CD14-positive monocyte (primary cell): ENCODE measurements at regions not wholly inside any gene's neighbourhood (a gene's known extent, or its start where the extent isn't known, plus 50 kb on each side); places are given as distances from the start of the nearest gene placed in this dataset.

Experiments
- DNase-seq, 3 donors: peaks; one replicate each; pipeline ENCODE4 v3.0.0-alpha.2; 2011 to 2022
- H2AFZ ChIP-seq: 2 replicates; pipeline ENCODE4 v1.6.0; 2012; ENCODE audit warnings: mild to moderate bottlenecking, low read depth, low read length, inconsistent platforms; ENCODE audit not compliant: insufficient read depth, poor library complexity, severe bottlenecking
- H3K27ac ChIP-seq, 2 donors: 1 replicate in 1 of 2; 2 replicates in 1 of 2; pipeline ENCODE4 v1.5.1; 2012 to 2013; ENCODE audit warnings: low read length in 2 of 2, control low read depth in 1 of 2, inconsistent platforms in 1 of 2, low read depth in 1 of 2, mild to moderate bottlenecking in 1 of 2
- H3K27me3 ChIP-seq, 2 donors: one replicate each; pipeline versions ENCODE4 v1.6.0 to v1.6.1; 2011 to 2013; ENCODE audit warnings: low read length in 2 of 2; ENCODE audit not compliant: control insufficient read depth in 2 of 2, insufficient read depth in 2 of 2
- H3K36me3 ChIP-seq, 2 donors: replicated peaks in 1 of 2; 1 replicate in 1 of 2; 2 replicates in 1 of 2; pipeline versions ENCODE4 v1.5.1 to v1.6.1; 2012 to 2013; ENCODE audit warnings: low read length in 2 of 2, control low read depth in 1 of 2, inconsistent platforms in 1 of 2, mild to moderate bottlenecking in 1 of 2; ENCODE audit not compliant: insufficient read depth in 2 of 2, control insufficient read depth in 1 of 2
- H3K4me1 ChIP-seq, 2 donors: 1 replicate in 1 of 2; 2 replicates in 1 of 2; pipeline versions ENCODE4 v1.5.1 to v1.6.1; 2012 to 2013; ENCODE audit warnings: low read length in 2 of 2, control low read depth in 1 of 2, inconsistent platforms in 1 of 2, mild to moderate bottlenecking in 1 of 2, moderate library complexity in 1 of 2; ENCODE audit not compliant: insufficient read depth in 2 of 2, control insufficient read depth in 1 of 2
- H3K4me2 ChIP-seq: replicated peaks from 2 replicates; pipeline ENCODE3; 2012; ENCODE audit warnings: low read length, moderate library complexity, mild to moderate bottlenecking; ENCODE audit not compliant: poor library complexity, severe bottlenecking; ENCODE audit errors: extremely low read depth
- H3K4me3 ChIP-seq, 3 experiments: fragments of 200-600 bp in 1 of 3; sonication (generic) in 1 of 3; replicated peaks in 1 of 3; 1 replicate in 2 of 3; 2 replicates in 1 of 3; pipeline ENCODE4 v1.5.1; 2011 to 2013; ENCODE audit warnings: low read length in 3 of 3, mild to moderate bottlenecking in 3 of 3, control low read depth in 2 of 3, low read depth in 2 of 3, inconsistent platforms in 1 of 3, moderate library complexity in 1 of 3
- H3K79me2 ChIP-seq: 2 replicates; pipeline ENCODE4 v1.6.0; 2012; ENCODE audit warnings: mild to moderate bottlenecking, control low read depth, inconsistent platforms, low read length, moderate library complexity; ENCODE audit not compliant: insufficient read depth
- H3K9ac ChIP-seq: 2 replicates; pipeline ENCODE4 v1.6.0; 2017; ENCODE audit warnings: low read length, mild to moderate bottlenecking; ENCODE audit not compliant: insufficient read depth, poor library complexity, severe bottlenecking
- H3K9me3 ChIP-seq, 2 donors: replicated peaks in 1 of 2; 1 replicate in 1 of 2; 2 replicates in 1 of 2; pipeline versions ENCODE4 v1.5.1 to v1.6.1; 2012 to 2013; ENCODE audit warnings: low read length in 2 of 2, control low read depth in 1 of 2; ENCODE audit not compliant: control insufficient read depth in 1 of 2, insufficient read depth in 1 of 2
- H4K20me1 ChIP-seq: 2 replicates; pipeline ENCODE4 v1.6.0; 2012; ENCODE audit warnings: mild to moderate bottlenecking, low read length, control low read depth, moderate library complexity; ENCODE audit not compliant: insufficient read depth
- H3K27ac Mint-ChIP-seq, 7 donors: one replicate each; pipeline ENCODE4 v1.8.0; 2020; ENCODE audit warnings: mild to moderate bottlenecking in 7 of 7, mixed read lengths in 7 of 7, moderate library complexity in 6 of 7, inconsistent platforms in 2 of 7
- H3K27me3 Mint-ChIP-seq, 3 donors: one replicate each; pipeline ENCODE4 v1.8.0; 2021 to 2022; ENCODE audit warnings: low read depth in 3 of 3, mild to moderate bottlenecking in 3 of 3, mixed read lengths in 3 of 3, moderate library complexity in 3 of 3, inconsistent platforms in 1 of 3
- H3K36me3 Mint-ChIP-seq, 2 donors: one replicate each; pipeline ENCODE4 v1.8.0; 2020; ENCODE audit warnings: mixed read lengths in 2 of 2, inconsistent platforms in 1 of 2, mild to moderate bottlenecking in 1 of 2
- H3K4me1 Mint-ChIP-seq: one replicate; pipeline ENCODE4 v1.8.0; 2020; ENCODE audit warnings: mild to moderate bottlenecking, mixed read lengths
- H3K4me3 Mint-ChIP-seq, 2 donors: one replicate each; pipeline ENCODE4 v1.8.0; 2020; ENCODE audit warnings: mild to moderate bottlenecking in 2 of 2, mixed read lengths in 2 of 2, moderate library complexity in 1 of 2
- H3K9me3 Mint-ChIP-seq, 7 donors: one replicate each; pipeline ENCODE4 v1.8.0; 2020 to 2022; ENCODE audit warnings: mixed read lengths in 7 of 7, mild to moderate bottlenecking in 6 of 7, moderate library complexity in 6 of 7, inconsistent platforms in 2 of 7
- WGBS: methylation state at CpG from one replicate; pipeline ENCODE4 v1.1.5; 2013; ENCODE audit warnings: missing lambda C conversion rate; ENCODE audit not compliant: insufficient coverage; 5-methylcytosine and 5-hydroxymethylcytosine counted together
- intact Hi-C, 2 donors: fragments of 100-400 bp; cut with micrococcal nuclease; formaldehyde crosslinking; loops; one replicate each; pipeline versions ENCODE4 v1.15.0 to v1.15.1; 2023
- TF ChIP-seq, protein P1 (sequence below): fragments of 200-600 bp; IDR thresholded peaks from one replicate; pipeline ENCODE4 v1.8.0; 2022; ENCODE audit warnings: antibody characterized with exemption, mild to moderate bottlenecking

DNA sequence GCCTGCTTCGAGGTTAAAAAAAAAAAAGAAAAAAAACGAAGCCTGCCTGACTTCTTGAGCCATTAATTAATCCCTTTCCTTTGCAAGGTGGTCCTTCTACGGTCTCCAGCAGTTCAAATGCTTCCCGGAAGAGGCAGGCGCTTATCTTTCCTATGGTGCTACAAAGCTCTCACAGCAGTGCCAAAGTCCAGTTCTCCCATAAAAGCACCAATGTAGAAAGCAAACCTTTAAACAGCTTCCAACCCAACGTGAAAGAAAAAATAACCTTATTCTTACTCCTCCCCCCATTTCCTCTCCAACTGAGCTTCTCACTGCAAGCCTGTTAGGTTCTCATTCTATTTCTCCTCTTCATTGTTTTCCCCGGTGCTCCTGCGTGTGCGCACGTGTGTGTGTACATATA is 317.4 kb upstream of the SOX11 start:
- no peak overlapping the region for H3K4me3 Mint-ChIP-seq

DNA sequence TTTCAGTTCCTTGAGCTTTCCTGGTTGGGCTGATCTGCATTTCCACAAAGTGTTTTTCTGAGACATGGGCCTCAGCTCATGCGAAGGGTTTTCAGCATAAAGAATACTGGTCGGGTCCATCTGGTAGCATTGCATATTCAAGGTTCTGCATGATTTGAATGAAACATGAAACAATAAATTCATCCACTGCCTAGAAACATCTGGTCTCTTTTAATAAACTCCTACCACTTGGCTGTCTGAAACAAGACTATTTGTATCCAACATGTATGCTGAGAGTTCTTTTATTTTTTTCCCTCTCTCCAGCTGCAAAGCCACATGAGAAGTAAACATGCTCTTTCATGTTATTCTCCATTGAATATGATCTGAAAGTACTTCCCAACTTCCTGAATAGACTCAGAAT is 314.9 kb upstream of the SOX11 start:
- WGBS: 100% methylated on average over 2 of the region's 2 CpGs
- intact Hi-C loops: no loop called here
- no peak overlapping the region for H3K4me2 ChIP-seq
- no peak overlapping the region for H3K27ac ChIP-seq
- no peak overlapping the region for H3K4me3 ChIP-seq
- no peaks in the 10 kb centered on the region for H3K27me3 ChIP-seq
- H3K9me3 ChIP-seq: no peaks in the 10 kb centered on the region
- no peaks in the 10 kb centered on the region for H3K4me1 ChIP-seq
- no peaks in the 10 kb centered on the region for H4K20me1 ChIP-seq
- Mint-ChIP-seq H3K9me3 (peaks cover 0 to 15% (median 2%) of the 10 kb centered on the region in 7 donors), H3K4me3 (no peak overlapping the region), H3K27me3 (peaks cover 0 to 7% (median 3%) of the 10 kb centered on the region in 3 donors), H3K36me3 (no peaks in the 10 kb centered on the region), H3K27ac (no peak overlapping the region), H3K4me1 (no peaks in the 10 kb centered on the region)
- H3K36me3 ChIP-seq: no peaks in the 10 kb centered on the region
- no peak for DNase-seq
- TF ChIP-seq, protein P1, sequence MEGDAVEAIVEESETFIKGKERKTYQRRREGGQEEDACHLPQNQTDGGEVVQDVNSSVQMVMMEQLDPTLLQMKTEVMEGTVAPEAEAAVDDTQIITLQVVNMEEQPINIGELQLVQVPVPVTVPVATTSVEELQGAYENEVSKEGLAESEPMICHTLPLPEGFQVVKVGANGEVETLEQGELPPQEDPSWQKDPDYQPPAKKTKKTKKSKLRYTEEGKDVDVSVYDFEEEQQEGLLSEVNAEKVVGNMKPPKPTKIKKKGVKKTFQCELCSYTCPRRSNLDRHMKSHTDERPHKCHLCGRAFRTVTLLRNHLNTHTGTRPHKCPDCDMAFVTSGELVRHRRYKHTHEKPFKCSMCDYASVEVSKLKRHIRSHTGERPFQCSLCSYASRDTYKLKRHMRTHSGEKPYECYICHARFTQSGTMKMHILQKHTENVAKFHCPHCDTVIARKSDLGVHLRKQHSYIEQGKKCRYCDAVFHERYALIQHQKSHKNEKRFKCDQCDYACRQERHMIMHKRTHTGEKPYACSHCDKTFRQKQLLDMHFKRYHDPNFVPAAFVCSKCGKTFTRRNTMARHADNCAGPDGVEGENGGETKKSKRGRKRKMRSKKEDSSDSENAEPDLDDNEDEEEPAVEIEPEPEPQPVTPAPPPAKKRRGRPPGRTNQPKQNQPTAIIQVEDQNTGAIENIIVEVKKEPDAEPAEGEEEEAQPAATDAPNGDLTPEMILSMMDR: no peak
- H3K9ac ChIP-seq: no peak overlapping the region
- no peak overlapping the region for H2AFZ ChIP-seq
- H3K79me2 ChIP-seq: no peaks in the 10 kb centered on the region

More for the DNA sequence above, 317.4 kb upstream of the SOX11 start:
- TF ChIP-seq, protein P1: no peak
- Mint-ChIP-seq H3K36me3 (no peaks in the 10 kb centered on the region), H3K27ac (no peak overlapping the region), H3K4me1 (no peaks in the 10 kb centered on the region), H3K9me3 (peaks cover 0 to 8% (median 0%) of the 10 kb centered on the region in 7 donors), H3K27me3 (peaks cover 0 to 3% (median 2%) of the 10 kb centered on the region in 3 donors)
- no peaks in the 10 kb centered on the region for H3K4me1 ChIP-seq
- H3K36me3 ChIP-seq: no peaks in the 10 kb centered on the region
- H3K27ac ChIP-seq: no peak overlapping the region
- H4K20me1 ChIP-seq: no peaks in the 10 kb centered on the region
- no peak overlapping the region for H3K4me3 ChIP-seq
- 29% methylated on average over 7 of the region's 10 CpGs for WGBS
- intact Hi-C loops: no loop called here
- H3K79me2 ChIP-seq: no peaks in the 10 kb centered on the region
- no peak overlapping the region for H3K4me2 ChIP-seq
- H3K9me3 ChIP-seq: no peaks in the 10 kb centered on the region
- no peak for DNase-seq
- no peak overlapping the region for H2AFZ ChIP-seq
- no peaks in the 10 kb centered on the region for H3K27me3 ChIP-seq
- H3K9ac ChIP-seq: no peak overlapping the region
